Stimulated activated CD4-positive, alpha-beta T cell treated with anti-CD3 and anti-CD28 coated beads, Interleukin-1b, Interleukin-23, amount 100 ng/mL, for 48 hours (primary cell): ENCODE measurements at regions not wholly inside any gene's neighbourhood (a gene's known extent, or its start where the extent isn't known, plus 50 kb on each side); places are given as distances from the start of the nearest gene placed in this dataset.

Experiments used
- DNase-seq: peaks from one replicate; pipeline ENCODE4 v3.0.0-alpha.2; 2020

DNA sequence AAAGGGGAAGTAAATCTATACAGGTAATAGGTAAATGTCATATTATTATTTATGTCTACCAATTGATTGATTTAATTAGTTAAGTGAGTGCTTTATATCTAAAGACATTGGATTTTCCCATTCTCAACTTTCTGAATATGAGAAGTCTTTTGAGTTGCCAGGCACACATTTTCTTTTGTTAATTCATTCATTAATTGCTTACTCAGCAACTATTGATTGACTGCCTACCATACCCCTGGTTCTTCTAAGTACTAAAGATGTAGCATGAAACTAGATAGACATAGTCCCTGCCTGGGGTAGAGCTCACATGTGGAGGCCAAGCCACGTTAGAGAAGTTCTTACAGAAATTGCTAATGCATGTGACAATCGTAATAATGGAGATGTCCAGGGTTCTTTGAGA lies 253.1 kb upstream of the LYZL1 start:
- no peak for DNase-seq

DNA sequence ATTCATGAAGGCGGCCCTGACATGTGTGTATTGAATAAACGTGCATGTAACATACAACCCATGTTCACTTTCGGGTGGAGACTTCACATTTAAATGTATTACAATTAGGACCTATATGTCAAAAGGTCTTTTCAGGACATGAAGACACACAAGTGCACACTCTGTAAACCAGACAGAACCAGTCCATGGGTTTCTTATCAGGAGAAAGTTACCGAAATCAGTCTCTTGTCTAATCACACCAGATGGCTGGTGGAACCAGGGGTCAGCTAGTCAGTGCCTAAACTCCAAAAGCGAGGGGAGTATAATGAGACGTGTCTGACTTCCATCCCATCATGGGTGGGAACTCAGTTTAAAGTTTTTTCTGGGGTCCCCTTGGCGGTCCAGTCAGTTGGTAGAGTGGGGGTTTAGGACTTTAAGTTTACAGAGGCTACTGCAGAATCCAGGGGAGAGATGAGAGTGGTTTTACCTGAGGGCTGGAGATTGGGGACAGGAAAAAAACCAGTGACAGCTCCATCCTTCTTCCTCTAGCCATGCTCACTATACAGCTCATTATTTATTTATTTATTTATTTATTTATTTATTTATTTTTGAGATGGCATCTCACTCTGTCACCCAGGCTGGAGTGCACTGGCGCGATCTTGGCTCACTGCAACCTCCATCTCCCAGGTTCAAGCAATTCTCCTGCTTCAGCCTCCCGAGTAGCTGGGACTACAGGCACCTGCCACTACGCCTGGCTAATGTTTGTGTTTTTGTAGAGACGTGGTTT lies 251.3 kb upstream of the LYZL1 start:
- no peak for DNase-seq

DNA sequence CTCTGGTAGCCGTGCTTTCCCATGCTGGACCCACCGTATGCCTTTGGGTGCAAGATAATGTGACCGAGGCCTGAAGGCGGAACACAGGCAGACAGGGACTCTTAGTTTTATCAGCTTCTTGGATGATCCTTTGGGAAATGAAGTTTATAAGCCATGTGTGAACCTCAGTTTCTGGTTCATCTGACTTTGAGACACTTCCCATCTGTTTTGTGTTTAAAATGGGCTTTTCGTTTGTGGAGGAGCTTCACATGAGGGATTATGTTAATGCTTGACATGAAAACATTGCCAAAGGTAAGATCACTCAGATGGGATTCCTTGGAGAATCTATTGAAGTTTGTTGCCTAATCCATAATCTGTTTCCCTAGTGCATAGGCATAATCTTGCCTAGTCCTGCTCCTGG lies 249.8 kb upstream of the LYZL1 start:
- DNase-seq, result no peak

DNA sequence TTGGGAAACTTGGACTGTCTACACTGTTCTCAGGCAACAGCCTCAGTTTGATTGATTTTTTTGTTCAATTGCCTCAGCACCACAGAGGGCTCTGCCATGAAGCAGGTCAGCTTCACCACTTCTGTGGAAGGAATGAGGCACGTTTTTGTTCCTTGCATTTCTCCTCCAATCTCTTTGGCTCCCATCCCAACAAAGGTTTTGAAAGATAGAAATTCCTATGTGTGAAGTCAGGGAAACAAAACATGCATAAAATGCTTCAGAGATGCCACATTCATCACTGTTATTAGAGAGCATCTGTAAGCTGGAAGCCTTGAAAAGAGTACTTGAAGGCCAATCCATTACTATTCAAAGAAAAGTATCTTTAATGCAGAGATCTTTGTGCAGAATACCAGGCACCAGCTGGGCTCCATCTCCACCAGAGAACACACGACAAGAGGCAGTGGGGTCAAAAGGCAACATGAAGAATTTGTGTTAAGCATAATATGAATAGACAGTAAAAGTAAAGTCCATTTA lies 249.1 kb upstream of the LYZL1 start:
- DNase-seq, result no peak

DNA sequence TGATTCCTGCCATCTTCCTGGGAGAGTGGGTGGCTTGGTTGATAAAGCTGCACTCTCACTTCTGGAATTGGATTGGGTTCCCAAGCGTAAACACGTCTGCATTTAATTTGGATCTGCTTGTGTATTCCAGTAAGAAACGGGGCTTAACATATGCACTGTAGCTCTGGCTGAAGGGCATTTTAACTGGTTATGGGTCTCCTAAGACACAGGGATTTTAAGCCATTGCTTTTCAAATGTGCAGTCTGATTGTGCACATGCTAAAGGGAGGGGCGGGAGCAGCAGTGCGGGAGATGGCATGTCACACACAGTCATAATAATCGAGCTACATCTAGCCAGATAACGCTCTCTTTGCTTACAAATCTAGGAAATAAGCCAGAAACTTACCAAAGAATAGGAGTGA lies 247.3 kb upstream of the LYZL1 start:
- DNase-seq, result no peak

DNA sequence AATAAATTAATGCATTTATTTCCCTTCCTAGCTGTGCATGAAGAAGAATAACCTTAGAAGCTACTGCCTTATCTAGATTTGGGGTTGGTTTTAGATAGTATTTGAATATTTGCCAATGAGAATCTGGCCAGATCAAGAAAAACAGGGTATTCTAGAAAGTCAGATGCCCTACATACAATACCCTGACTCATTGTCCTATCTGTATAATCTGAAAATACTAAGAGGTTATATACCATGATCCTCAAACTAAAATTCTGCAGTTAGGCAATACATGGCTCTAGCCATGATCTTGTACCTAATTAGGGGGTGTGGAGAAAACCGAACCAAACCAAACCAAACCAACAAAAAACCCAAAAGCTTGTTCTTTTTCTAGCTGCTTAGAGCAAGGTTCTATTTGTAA lies 240.4 kb upstream of the LYZL1 start:
- no peak for DNase-seq

DNA sequence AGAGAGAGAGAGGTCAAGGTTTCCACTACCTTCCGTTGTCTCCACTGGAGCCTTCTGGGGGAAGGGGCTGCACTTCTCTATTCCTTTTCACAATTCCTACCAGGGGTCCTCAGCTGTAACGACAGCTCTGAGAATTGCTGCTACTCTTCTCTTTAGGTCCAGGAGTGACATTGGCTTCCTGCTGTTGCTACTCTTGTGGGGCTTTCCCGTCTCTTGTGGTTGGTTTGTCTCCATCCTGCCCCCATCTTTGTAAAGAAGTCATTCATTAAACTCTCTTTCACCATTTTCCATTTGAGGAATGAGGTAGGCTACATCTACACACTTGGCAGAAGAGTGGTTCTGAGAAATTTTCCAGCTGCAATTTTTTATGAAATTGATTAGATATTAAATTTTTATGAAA lies 238.8 kb upstream of the LYZL1 start:
- DNase-seq, result no peak

DNA sequence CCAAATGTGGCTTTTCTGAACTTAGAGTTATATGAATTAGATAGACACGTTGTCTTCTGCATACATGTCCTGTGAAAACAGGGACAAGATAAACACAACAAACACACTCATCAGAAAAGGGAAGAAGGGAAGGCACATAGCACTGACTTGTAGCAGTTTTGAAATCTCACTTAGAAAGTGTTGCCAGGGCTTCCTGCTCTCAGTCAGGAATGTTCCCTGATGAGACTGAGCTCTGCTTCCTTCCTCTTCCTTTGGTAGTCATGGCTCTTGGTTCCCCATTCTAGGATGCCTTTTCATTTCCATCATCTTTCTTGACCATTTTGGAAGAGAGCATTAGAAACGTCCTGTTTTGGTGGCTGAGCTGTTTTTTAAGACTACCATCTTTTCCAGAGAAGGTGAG lies 233.8 kb upstream of the LYZL1 start:
- no peak for DNase-seq

DNA sequence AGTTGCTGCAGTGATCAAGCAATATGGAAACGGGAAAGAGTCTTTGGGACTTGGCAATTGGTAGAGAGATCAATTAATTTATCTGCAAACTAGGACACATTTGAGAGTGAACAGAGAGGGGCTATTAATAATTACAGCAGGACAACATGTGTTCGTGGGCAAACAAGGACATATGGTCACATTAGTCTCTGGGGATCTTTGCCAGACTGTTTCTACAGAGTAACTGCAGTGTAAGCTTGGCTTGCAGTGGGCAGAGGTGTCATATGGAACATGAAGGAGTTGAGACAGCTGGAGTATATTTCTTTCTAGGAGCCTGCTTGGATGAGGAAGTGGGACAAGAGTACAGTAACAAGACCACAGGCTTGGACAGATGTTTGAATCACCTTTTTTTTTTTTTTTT lies 232.1 kb upstream of the LYZL1 start:
- no peak for DNase-seq

DNA sequence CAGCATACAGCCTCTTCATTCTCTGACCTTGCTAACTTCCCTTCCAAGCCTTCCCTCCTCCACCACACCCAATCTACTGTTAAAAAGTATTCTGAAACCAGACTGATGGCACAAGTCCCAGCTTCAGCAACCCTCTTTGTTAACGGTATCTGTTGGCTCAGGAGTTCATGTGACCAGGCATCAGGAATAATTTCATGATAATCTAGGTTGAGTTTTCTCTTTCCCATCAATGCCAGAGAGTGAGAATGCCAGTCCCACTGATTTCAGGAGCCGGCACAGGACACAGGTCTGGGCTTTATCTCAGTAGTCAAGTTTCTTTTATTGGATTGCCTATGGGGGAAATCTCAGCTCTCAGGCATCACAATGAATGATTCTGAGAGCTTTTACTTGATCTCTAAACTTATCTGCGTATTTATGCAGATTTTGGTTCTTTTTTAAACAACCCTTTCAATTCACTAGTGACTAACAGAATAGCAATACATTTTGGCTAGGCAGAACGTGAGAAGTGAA lies 231.0 kb upstream of the LYZL1 start:
- no peak for DNase-seq

DNA sequence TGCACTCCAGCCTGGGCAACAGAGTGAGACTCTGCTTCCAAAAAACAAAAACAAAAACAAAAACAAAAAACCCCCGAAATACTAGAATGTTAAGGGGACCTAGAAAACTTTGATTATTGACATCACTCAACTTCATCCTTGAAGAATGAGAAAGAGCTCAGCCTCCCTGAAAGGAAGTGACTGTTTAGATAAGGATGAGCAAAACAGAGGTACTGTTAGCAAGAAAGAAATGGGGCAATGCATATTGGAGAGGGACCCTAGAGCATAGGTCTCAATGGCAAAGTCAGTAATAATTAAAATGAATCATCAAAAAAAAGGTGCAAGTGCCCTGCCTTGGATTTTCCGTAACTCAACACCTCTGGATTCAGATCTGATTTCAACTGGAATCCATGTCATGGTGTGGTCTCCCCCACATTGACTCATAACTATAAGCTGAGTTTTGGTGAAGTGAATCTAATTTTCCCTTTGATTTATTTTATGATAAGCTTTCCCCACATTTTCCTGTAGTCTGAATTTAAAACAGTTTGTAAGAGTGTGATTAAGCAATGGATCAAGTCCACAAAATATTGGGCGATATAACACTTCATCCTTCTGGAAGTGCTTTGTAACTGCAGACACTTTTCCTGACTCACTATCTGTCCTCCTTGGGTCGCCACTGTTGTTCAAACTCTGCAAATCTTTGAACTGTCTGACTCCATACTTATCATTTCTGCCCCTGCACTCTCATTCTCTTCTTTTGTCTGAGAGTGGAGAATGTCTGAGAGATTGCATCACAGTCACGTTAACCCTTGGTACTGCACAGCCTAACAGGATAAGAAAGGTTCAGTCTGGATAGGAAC lies 224.8 kb upstream of the LYZL1 start:
- no peak for DNase-seq

DNA sequence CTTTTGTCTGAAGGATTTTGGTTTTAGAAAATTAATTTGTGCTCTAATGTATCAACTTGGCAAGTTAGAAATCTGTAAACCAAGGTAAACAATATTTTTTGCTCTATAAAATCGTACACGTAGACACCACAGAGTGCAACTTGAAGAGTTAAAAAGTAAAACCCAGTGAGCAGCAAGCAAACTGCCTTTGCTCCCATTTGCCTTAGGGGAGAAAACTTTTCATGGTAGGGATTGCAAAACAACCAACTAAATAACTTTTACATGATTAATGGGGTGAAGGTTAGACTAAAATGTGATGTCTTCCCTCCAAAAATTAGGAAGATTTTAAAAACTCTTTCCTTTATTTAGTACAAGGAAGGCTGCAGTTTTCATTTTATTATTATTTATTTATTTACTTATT lies 224.2 kb upstream of the LYZL1 start:
- no peak for DNase-seq

DNA sequence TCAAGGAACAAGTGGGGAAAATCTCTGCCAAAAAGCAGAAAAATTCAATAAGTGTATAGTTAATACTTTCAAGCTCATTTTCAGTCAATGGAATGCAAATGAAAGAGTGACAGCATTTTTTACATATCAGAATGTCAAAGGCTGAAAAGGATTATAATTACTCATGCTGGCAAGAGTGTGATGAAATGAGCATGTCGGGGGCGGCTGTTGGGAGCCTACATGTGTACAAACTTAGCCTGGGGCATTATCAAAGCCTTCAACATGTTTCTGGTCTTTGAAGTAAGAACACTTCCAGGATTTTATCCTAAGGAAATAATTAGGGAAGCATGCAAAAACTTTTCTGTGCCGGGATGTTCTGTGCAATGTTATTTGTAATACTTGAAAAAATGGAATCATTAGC lies 221.7 kb upstream of the LYZL1 start:
- no peak for DNase-seq

DNA sequence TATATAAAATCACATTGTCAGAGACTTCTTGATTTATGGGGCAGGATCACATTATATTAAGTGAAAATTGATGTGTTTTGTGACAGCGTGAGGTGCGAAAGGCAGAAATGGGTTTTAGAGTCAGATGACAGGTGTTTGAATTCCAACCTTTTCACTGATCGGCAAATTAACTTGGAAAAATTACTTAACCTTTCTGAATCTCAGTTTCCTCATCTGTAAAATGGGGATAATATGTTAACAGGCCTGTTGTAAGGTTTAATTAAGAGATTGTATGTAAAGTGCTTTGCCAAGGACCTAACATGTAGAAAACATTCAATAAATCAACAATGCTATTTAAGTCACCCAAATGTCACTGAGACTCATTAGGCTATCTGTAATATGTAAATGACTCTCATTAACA lies 221.2 kb upstream of the LYZL1 start:
- no peak for DNase-seq

DNA sequence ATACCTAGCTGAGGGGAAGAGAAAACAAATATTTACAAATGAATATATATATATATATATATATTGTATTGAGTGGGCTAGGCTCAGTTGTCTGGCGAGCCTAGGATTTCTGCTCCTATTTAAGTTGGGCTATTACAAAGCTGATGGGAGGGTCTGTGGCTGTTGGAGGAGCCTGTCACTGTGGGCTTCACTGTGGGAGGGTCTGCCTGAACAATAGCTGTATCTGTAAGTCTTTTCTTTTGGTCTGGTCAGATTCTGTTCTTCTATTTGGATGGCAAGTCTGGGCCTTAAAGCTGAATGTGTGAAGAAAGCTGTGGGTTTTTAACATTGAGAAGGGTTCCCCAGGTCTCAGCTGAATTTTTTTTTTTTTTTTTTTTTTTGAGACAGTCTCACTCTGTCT lies 220.6 kb upstream of the LYZL1 start:
- DNase-seq, result no peak

DNA sequence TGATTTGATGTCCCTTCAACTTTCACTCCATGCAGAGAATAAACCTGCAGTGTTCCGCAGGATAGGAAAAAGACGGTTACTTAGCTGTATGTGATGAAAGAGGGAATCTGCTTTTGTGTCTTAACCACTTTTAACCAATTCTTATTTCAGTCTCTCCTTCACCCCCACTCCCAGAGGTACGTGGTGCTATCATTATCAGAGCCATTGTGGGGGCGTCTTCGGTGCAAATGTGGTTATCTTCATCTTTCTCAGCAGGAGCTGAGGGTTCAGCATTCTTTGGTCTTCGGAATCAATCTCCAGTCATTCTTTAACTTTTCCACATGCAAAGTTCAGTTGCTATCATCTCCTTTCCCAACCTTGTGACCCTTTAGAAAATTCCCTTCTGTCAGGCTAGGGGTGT lies 219.9 kb upstream of the LYZL1 start:
- no peak for DNase-seq

DNA sequence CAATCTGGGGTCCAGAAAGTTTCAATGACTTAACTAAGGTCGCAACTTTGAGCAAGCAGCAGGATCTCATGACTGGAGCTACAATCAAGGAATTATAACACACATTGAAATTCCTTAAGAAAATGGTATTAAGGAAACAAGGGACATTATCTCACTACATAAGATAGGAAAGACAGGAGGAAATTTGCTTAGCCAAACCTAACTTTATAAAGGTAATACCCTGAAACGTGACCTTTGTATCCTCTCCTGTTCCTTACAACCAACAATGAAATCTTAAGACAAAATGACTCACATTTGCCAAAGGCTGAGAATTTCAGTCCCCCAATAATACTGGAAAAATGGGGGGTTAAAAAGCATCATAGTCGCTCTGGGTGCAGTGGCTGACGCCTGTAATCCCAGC lies 218.9 kb upstream of the LYZL1 start:
- no peak for DNase-seq

DNA sequence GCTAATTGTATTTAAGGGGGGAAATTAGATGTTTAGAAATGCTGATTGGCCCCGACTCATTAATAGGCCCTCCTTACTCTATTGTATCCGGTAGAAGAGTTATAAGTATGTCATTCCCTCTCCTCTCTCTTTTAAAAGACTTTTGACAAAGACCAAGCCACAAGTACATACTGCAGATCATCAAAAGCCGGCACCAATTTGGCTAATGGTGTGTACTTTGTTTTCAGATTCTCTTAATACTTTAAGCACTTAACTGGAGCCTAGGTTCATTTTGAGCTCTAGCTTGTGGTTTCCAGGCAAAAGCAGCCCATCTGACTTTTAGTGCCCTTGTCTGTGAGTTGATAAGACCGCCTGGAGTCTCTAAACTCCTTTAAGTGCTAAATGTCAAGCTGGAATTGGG lies 210.0 kb upstream of the LYZL1 start:
- no peak for DNase-seq

DNA sequence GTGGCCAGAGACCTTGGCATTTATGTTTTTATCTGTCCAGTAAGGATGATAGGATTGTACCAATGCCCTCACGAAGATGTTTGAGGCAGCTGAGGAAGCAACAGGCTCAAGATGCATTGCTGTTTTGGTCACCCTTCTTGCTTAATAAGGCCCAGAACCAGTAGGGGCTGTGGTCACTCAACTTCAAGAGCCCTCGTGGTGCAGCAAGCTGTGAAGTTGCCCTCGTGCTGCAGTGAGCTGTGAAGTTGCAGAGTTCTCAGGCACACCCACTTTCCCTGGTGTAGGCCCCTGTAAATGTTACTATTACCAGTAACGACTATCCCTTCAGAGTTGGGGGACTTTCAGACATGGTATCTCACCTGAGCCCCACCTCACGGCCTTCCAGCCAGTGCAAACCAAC lies 207.6 kb upstream of the LYZL1 start:
- no peak for DNase-seq

DNA sequence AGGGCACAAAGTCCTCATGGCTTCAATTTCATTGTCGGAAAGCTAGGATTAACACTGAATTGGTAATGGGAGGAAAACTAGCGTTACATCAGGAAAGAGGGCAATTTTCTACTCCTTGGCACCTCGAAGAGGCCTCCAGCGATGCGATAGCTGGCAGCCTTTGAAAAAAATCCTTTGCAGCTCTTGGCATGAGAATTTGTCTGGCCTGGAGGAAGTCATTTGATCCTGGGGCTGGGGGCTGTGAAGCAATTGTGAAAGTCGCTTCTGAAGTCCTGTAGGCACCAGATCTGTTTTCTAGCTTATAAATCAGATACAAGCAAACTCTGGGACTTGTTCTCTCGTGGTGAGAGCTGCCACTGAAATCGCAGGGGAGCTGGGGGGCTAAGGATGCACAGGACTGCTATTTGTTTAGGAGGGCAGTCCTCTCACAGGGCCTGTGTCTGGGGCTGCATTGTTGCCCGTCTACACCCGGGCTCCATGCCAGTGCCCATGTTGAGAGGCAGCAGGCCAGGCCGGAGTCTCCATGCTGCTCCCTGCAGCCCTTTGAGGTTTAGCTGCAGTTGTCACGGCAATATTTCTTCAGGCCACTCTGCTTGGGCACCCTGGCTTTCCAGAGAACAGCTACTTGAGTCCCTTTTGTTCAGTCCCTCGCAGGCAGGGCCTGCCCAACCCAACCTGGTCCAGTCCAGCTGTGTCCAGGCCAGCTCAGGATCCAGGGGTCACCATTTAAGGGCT lies 206.8 kb upstream of the LYZL1 start:
- no peak for DNase-seq

DNA sequence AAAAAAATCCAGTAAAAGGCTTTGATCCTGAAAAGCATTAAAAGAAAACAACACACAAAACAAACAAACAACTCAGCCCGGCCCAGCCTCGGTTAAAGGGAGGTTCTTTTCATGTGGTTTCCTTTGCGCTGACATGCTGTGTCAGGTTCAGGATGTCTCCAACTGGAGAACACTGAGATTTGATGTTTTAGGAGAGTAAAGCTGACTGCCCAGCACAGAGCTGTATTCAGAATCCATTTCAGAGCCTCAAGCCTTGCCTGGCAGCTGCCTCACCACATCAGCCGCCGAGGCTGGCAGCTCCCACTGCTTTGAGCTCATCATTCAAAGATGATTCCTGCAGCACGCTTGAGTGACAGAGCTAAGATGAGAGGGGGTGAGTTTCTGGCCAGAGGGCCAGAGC lies 205.8 kb upstream of the LYZL1 start:
- DNase-seq, result no peak

DNA sequence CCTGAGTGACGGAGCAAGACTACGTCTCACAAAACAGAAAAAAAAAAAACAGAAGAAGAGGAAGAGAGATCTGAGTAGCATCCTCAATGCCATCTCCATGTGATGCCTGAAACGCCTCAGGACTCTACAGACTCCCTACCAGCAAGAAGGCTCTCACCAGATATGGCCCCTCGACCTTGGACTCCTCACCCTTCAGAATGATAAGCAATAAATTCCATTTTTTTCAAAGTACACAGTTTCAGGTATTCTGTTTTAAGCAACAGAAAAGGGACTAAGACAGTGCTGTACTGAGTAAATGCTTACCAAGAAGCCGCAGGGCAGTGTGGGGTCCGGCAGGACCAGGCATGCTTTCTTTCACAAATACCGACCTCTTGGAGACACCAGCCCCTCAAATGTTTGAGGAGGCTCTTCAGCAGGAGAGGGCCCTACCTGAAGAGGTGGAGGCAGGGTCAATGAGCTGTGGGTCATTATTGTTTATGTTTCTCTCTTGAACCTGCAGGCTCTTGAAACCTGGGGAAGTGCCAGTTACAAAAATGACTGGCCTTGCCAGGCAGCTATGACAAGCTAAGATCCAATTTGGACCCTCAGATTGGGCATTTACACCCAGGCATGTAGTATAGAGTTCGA lies 204.1 kb upstream of the LYZL1 start:
- DNase-seq, result no peak

DNA sequence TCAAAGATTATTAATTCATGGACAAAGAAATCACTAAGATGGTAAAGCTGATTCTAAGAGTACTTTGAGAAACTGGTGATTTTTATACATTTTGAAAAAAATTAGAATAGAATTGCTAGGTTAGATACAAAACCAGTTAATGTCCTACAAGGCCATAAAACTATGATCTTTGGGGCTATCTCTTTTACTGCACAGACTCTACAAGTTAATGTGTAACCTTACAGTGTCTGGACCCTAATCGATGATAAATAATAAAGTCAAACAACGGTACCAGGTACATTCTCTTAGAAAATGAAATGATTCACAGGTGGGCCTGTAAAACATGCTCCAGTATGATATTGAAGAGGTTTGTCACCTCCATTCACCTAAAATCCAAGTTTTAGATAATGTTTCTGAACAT lies 199.8 kb upstream of the LYZL1 start:
- DNase-seq, result no peak
